HK-2 (cell line): ENCODE measurements at regions not wholly inside any gene's neighbourhood (a gene's known extent, or its start where the extent isn't known, plus 50 kb on each side); places are given as distances from the start of the nearest gene placed in this dataset.
"Not testable (repeated sequence)": the region's sequence is repeated elsewhere in the genome, so short reads cannot be mapped to it uniquely, and the experiment has no call there.

Experiments used
- DNase-seq: peaks from one replicate; pipeline ENCODE4 v3.0.0-alpha.2; 2018; ENCODE audit not compliant: unreplicated experiment

GRCh38 chr12:84391176-84391575 lies 521.4 kb downstream of the SLC6A15 start:
- DNase-seq = not testable (repeated sequence)

GRCh38 chr12:84384384-84384783 lies 528.2 kb downstream of the SLC6A15 start:
- no peak for DNase-seq

GRCh38 chr12:84382486-84382885 lies 530.1 kb downstream of the SLC6A15 start:
- not testable (repeated sequence) for DNase-seq

- no peak for DNase-seq
These were observed 536.3 kb downstream of the SLC6A15 start for GRCh38 chr12:84376320-84376719.

GRCh38 chr12:84375449-84376170 lies 537.0 kb downstream of the SLC6A15 start:
- DNase-seq = no peak

GRCh38 chr12:84362552-84362897 lies 550.1 kb downstream of the SLC6A15 start:
- DNase-seq = no peak

- DNase-seq = no peak
These were observed 550.7 kb downstream of the SLC6A15 start for GRCh38 chr12:84361651-84362551.

- DNase-seq = no peak
These were observed 555.3 kb downstream of the SLC6A15 start for GRCh38 chr12:84357314-84357713.

GRCh38 chr12:84356224-84356623 lies 556.4 kb downstream of the SLC6A15 start:
- no peak for DNase-seq

- no peak for DNase-seq
These were observed 557.0 kb downstream of the SLC6A15 start for GRCh38 chr12:84355561-84355960.

- no peak for DNase-seq
These were observed 564.0 kb downstream of the SLC6A15 start for GRCh38 chr12:84348582-84348981.

GRCh38 chr12:84341467-84342193 lies 571.0 kb downstream of the SLC6A15 start:
- no peak for DNase-seq

GRCh38 chr12:84336231-84336630 lies 576.4 kb downstream of the SLC6A15 start:
- no peak for DNase-seq

GRCh38 chr12:84329938-84330337 lies 582.7 kb downstream of the SLC6A15 start:
- no peak for DNase-seq

- no peak for DNase-seq
These were observed 596.7 kb downstream of the SLC6A15 start for GRCh38 chr12:84315926-84316325.

- DNase-seq = no peak
These were observed 599.3 kb downstream of the SLC6A15 start for GRCh38 chr12:84313323-84313675.

- no peak for DNase-seq
These were observed 604.4 kb downstream of the SLC6A15 start for GRCh38 chr12:84308211-84308610.

- no peak for DNase-seq
These were observed 607.5 kb downstream of the SLC6A15 start for GRCh38 chr12:84305144-84305543.

- no peak for DNase-seq
These were observed 618.4 kb downstream of the SLC6A15 start for GRCh38 chr12:84294246-84294645.

- no peak for DNase-seq
These were observed 622.4 kb downstream of the SLC6A15 start for GRCh38 chr12:84290168-84290567.

GRCh38 chr12:84277986-84278385 lies 634.6 kb downstream of the SLC6A15 start:
- DNase-seq = no peak

GRCh38 chr12:84276215-84276614 lies 636.4 kb downstream of the SLC6A15 start:
- DNase-seq = no peak

- DNase-seq = no peak
These were observed 640.3 kb downstream of the SLC6A15 start for GRCh38 chr12:84272324-84272723.
